Jurkat, Clone E6-1 (cell line): ENCODE measurements at regions not wholly inside any gene's neighbourhood (a gene's known extent, or its start where the extent isn't known, plus 50 kb on each side); places are given as distances from the start of the nearest gene placed in this dataset.

ENCODE experiments used
- DNase-seq: peaks from one replicate; pipeline ENCODE4 v3.0.0-alpha.2; 2011; ENCODE audit warnings: low read depth, low spot score
- H3K4me3 ChIP-seq: 2 replicates; pipeline ENCODE4 v1.5.1; 2011; ENCODE audit warnings: mild to moderate bottlenecking, low read length, control low read depth, moderate library complexity

DNA sequence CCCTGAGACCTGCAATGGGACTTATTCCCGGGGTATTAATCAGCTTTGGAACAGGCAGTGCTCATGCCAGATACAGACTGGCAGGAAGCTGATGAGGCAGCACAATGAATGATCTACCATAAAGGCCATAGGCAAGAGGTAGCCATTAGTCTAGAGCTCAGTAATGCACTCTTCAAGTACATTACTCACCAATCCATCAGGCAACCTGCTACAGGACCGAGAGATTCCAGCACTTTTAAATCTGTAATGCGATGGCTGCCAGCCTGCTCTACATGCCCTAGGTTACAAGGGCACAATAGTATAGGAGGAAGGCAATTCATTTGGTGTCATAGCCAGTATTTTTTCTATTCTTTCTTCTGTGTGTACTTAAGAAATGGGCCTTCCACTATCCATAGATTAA, 217.8 kb upstream of the PMFBP1 start:
- DNase-seq: no peak
- no peak overlapping the region for H3K4me3 ChIP-seq

GRCh38 chr16:72388007-72388406, 216.1 kb upstream of the PMFBP1 start:
- DNase-seq: no peak
- H3K4me3 ChIP-seq: no peak overlapping the region

- H3K4me3 ChIP-seq: no peak overlapping the region
- no peak for DNase-seq
These were observed 212.7 kb upstream of the PMFBP1 start for GRCh38 chr16:72384651-72385050.

DNA sequence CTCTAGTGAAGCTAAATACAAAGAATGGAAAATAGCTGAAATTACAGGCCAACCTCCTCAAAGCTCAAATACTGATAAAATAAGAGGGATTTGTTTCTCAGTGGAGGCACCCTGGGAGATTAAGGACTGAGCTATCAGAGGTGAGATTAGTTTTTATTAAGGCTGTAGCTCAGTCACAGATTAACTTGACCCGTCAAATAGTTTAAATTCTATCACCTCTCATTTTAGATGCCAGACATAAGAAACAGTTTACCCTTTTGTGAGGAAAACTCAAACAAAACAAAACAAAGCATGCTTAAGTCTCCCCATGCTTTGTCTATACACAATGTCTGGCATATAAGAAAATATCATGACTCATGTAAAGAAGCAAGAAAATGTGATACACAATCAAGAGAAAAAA, 208.3 kb upstream of the PMFBP1 start:
- H3K4me3 ChIP-seq: no peak overlapping the region
- no peak for DNase-seq

GRCh38 chr16:72373201-72373600, 201.2 kb upstream of the PMFBP1 start:
- DNase-seq: no peak
- H3K4me3 ChIP-seq: no peak overlapping the region

DNA sequence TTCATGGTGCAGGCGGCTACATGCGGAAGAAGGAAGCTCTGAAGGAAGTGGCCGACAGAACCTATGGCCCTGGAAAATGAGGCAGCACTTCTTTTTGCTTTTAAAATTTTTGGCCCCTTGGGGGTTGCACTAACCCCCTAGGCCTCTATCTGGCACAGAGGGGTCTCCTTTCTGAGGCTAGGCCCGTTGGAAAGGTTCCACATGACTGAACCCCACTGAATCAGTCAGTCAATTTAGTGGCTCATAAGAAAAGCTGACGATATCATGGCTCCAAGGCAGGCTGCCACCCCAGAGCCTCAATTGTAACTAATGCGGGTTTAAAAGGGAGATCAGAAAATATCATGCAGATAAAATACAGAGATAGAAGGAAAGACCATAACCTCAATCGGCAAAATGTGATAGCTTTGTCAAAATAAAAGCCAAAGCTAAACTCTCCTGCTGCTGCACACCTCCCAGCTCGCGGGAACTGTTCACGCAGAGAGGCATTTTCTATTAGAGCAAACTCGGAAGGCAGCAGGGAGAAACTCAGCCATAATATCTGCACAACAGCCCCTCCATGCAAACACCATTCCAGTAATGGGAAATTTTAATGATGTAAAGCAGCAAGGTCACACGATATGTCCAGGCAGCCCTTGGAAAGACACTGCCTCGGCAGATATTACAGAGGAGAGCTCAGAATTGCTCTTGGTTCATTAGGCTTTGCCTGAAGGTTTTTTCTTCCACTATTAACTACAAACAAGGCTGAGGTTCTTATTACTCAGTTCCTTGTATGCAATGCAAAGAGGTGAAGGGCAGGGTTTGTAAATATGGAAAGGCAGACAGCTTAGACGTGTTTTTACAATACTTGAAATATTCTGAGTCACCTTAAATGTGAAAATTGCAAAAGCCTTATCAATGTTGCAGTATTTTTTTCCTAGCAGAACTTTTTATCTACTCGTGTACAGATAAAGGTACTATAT, 200.4 kb upstream of the PMFBP1 start:
- no peak for DNase-seq
- no peak overlapping the region for H3K4me3 ChIP-seq

DNA sequence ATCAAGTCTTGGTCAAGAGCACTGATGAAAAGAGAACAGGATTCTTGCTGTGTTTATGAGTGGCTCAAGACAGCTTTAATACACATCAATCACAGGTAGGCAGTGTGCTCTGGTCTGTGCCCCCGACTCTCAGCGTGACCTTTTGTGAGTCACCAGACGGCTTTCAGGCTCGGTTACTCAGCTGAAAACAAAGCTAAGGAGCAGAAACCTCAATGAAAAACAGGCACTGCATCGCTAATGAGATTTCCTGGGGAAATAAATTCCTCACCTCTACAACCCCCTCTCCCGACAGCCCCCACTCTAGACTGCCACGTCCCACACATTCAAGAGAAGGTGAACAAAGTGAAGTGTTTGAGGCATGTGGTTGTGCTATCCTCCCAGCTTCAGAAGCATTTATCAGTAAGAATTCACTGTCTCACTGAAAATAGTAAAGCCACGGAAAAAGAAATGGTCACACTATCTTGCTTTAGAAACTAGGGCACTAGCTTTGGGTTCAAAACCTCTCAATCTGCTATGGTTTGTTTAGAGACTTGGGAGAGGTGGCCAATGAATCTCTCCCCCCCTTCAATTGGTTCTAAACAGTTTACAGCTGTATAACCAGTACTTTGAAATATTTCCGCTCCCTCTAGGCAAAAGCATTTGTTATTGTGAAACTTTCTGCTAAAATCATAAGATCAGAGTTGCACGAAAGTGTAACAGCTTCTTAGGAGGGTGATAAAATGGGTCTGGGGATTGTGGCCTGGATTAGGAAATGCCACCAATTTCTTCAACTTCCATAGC, 199.5 kb upstream of the PMFBP1 start:
- DNase-seq: no peak
- no peak overlapping the region for H3K4me3 ChIP-seq

DNA sequence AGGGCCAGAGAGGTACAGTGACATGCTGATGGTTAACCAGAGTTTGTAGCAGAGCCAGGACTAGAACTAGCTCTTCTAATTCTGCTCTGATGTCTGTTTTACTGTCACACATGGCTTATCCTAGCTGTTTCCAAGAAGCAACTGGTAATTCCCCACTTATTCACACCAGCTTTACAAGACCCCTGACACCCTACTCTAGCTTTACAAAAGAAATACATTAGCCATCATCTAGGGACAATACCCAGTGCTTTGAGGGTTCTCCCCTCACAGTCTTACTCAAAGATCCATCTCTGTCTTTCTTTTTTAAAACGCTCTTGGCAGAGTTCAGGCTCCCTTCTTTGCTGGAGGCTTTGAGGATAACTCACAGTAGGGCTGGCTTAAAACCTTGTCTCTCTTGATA, 197.3 kb upstream of the PMFBP1 start:
- H3K4me3 ChIP-seq: no peak overlapping the region
- DNase-seq: no peak

DNA sequence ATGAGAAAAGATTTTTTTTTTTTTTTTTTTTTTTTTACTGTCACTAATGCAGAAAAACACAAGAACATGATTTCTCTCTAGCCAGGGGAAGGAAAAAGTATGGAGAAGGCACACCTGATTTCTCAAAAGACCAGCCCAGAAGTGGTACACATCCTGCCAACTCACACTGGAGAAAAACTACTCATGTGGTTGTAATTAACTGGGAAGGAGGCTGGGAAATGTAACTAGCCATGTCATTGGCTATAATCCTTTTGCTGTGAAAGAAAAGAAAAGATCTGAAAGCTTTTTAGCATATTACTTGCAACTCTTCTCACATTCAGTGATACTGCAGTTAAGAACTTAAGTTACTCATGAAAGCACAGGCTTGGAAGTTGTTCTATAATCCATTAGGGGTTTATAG, 195.9 kb upstream of the PMFBP1 start:
- DNase-seq: no peak
- H3K4me3 ChIP-seq: no peak overlapping the region

DNA sequence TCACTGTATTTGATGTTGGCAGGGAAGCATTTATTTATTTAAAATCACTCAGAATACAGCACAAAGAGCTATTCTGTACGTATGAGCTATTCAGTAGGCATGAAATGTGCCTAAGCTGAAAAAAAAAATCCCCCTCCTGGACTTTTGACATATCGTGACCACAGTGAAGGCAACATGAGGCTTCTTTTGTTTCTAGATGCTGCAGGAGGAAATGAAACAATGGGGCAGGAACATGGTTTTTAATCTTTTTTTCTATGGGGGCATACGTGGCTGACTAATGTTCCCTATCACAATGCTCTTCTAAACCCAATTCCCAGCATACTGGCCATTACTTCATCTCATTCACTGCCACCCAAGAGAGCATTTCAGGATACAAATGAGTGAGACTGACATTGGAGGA, 191.0 kb upstream of the PMFBP1 start:
- DNase-seq: no peak

GRCh38 chr16:72362476-72362875, 190.5 kb upstream of the PMFBP1 start:
- DNase-seq: no peak
- H3K4me3 ChIP-seq: no peak overlapping the region

More for the DNA sequence above, 191.0 kb upstream of the PMFBP1 start:
- H3K4me3 ChIP-seq: no peak overlapping the region

GRCh38 chr16:72357910-72358309, 186.0 kb upstream of the PMFBP1 start:
- no peak for DNase-seq
- H3K4me3 ChIP-seq: no peak overlapping the region

GRCh38 chr16:72355561-72355960, 183.6 kb upstream of the PMFBP1 start:
- no peak for DNase-seq

DNA sequence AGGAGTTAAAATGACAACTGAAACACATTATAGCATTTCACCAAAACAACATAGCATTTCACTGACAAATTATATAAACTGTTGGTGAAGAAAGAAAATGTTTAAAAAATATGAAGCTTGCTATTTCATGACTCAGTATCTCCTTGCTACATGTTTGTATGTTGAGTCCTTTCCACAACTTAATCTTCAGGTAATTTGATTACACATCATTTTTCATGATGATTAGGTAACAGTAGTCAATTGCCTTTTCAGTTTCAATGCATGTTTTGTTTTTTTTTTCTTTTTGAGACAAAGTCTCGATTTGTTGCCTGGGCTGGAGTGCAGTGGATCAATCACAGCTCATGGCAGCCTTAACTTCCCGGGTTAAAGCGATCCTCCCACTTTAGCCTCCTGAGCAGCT, 177.8 kb upstream of the PMFBP1 start:
- H3K4me3 ChIP-seq: no peak overlapping the region
- DNase-seq: no peak

More at GRCh38 chr16:72355561-72355960, 183.6 kb upstream of the PMFBP1 start:
- H3K4me3 ChIP-seq: no peak overlapping the region

DNA sequence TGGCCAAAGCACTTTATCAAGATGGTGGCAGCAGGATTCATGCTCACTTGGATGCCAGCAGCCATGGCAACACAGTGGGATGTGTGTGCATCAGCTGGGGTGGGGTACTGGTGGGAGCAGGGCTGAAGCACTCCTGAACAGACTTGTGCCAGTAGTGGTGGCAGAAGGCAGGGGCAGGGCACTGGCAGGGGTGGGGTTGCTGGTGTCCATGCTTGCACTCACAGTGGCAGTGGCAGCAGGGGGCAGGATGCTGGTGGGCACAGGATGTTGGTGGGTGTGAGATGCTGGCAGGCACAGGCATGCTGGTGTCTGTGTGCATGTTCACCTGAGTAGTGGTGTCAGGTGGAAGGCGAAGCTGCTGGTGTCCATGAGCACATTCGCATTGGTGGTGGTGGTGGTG, 161.0 kb upstream of the PMFBP1 start:
- no peak overlapping the region for H3K4me3 ChIP-seq
- DNase-seq: no peak

- DNase-seq: no peak
- H3K4me3 ChIP-seq: no peak overlapping the region
These were observed 152.6 kb upstream of the PMFBP1 start for GRCh38 chr16:72324578-72324977.

- no peak for DNase-seq
- H3K4me3 ChIP-seq: no peak overlapping the region
These were observed 145.5 kb upstream of the PMFBP1 start for GRCh38 chr16:72317446-72317845.

DNA sequence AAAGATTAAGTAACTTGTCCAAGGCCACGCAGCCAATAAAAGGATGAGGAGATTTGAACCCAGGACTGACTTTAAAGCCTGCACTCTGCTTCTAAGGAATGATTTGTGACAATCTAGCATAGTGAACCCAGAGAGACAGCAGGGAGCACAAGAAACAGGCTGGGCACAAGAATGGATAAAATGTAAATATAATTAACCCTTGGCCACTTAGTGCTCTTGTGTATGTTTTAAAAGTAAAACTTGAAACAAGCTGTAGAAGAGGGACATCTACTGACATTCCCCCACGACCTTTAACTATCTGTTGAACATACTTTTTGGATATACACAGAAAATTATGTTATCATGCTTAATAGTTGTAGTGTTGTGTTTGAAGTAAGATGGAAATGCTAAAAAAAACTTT, 141.9 kb upstream of the PMFBP1 start:
- no peak for DNase-seq
- H3K4me3 ChIP-seq: no peak overlapping the region

- no peak for DNase-seq
- H3K4me3 ChIP-seq: no peak overlapping the region
These were observed 140.9 kb upstream of the PMFBP1 start for GRCh38 chr16:72312828-72313227.

- no peak overlapping the region for H3K4me3 ChIP-seq
- DNase-seq: no peak
These were observed 139.5 kb upstream of the PMFBP1 start for GRCh38 chr16:72311426-72311825.
